Osteocyte (in vitro differentiated cells): ENCODE measurements at regions not wholly inside any gene's neighbourhood (a gene's known extent, or its start where the extent isn't known, plus 50 kb on each side); places are given as distances from the start of the nearest gene placed in this dataset.

Source experiments
- DNase-seq: peaks from one replicate; pipeline ENCODE4 v3.0.0; 2021; ENCODE audit warnings: mixed read lengths; ENCODE audit not compliant: unreplicated experiment; ENCODE audit errors: extremely low spot score
- H3K27ac Mint-ChIP-seq: one replicate; pipeline ENCODE4 v1.8.0; 2021; ENCODE audit warnings: mild to moderate bottlenecking, mixed read lengths; ENCODE audit not compliant: unreplicated experiment
- H3K27me3 Mint-ChIP-seq: one replicate; pipeline ENCODE4 v1.8.0; 2021; ENCODE audit warnings: mixed read lengths; ENCODE audit not compliant: unreplicated experiment
- H3K36me3 Mint-ChIP-seq: one replicate; pipeline ENCODE4 v1.8.0; 2021; ENCODE audit warnings: mixed read lengths; ENCODE audit not compliant: unreplicated experiment
- H3K4me1 Mint-ChIP-seq: one replicate; pipeline ENCODE4 v1.8.0; 2021; ENCODE audit warnings: mixed read lengths; ENCODE audit not compliant: unreplicated experiment
- H3K4me3 Mint-ChIP-seq: one replicate; pipeline ENCODE4 v1.8.0; 2021; ENCODE audit warnings: mild to moderate bottlenecking, moderate library complexity, mixed read lengths; ENCODE audit not compliant: unreplicated experiment
- H3K9me3 Mint-ChIP-seq: one replicate; pipeline ENCODE4 v1.8.0; 2021; ENCODE audit warnings: mixed read lengths; ENCODE audit not compliant: unreplicated experiment
- TF ChIP-seq, protein P1 (sequence below): fragments of 200-600 bp; sonication (generic); IDR thresholded peaks from 2 replicates; pipeline ENCODE4 v1.5.0; 2021; ENCODE audit warnings: antibody characterized with exemption, mild to moderate bottlenecking, moderate library complexity

DNA sequence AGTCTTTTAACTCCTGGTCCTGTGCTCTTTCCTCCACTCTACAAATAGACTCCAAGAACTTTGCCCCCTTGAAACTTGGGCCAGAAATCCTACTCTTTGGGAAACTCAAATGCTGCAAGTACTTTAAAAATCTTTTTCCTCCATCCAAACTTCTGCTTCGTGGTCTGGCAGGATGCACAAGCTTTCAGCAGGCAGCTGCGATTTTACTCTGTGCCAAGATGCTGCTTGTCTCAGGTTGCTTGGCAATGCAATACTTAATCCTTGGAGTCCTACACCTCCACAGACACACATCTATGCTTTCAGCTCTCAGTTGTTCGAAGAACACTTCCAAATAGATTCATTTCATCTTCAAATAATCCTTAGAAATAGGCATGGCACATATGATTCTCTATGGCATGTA is 435.3 kb upstream of the USP24 start:
- TF ChIP-seq, protein P1, sequence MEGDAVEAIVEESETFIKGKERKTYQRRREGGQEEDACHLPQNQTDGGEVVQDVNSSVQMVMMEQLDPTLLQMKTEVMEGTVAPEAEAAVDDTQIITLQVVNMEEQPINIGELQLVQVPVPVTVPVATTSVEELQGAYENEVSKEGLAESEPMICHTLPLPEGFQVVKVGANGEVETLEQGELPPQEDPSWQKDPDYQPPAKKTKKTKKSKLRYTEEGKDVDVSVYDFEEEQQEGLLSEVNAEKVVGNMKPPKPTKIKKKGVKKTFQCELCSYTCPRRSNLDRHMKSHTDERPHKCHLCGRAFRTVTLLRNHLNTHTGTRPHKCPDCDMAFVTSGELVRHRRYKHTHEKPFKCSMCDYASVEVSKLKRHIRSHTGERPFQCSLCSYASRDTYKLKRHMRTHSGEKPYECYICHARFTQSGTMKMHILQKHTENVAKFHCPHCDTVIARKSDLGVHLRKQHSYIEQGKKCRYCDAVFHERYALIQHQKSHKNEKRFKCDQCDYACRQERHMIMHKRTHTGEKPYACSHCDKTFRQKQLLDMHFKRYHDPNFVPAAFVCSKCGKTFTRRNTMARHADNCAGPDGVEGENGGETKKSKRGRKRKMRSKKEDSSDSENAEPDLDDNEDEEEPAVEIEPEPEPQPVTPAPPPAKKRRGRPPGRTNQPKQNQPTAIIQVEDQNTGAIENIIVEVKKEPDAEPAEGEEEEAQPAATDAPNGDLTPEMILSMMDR: no peak
- no peak for DNase-seq
- Mint-ChIP-seq H3K4me1 (peaks cover 19% of the 10 kb centered on the region), H3K9me3 (no peaks in the 10 kb centered on the region), H3K36me3 (no peaks in the 10 kb centered on the region), H3K27ac (no peak overlapping the region), H3K27me3 (no peaks in the 10 kb centered on the region), H3K4me3 (no peak overlapping the region)

DNA sequence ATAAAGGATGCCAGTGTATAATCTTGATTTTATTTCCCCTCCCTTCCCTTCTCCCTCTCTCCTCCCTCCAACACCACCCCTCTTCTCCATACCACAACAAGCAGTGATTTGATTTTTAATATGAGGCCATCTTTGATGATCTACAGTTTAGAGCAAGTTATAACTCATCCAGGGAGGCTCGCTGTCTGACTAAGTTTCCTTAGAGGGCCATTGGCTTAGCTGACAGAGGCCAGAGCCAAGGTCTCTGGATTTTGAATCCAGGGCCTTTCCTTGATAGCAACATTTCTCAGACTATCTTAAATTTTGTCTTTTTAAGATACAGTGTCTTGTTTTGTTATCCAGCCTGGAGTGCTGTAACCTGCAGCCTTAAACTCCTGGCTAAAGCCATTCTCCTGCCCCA is 431.0 kb upstream of the USP24 start:
- no peaks in the 10 kb centered on the region for H3K9me3 Mint-ChIP-seq

DNA sequence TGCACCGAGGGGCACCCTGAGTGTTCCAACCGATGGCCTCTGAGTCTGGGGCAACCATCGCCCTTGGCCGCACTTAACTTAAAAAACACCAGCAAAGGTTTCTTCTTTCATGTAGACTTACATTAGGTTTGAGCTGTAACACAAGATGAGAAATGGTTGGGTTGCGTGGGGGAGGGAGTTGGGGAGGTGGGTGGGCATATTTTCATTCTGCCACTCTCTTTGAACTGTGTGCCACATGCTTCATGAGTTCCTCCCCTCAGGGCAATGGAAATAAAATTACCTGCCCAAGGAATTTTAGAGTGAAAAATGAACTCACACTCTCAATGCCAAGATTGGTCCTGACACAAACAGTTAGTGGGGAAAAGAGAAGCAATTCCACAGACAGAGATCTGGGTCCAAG is 430.1 kb upstream of the USP24 start:
- no peaks in the 10 kb centered on the region for H3K36me3 Mint-ChIP-seq
- TF ChIP-seq, protein P1: no peak
- no peaks in the 10 kb centered on the region for H3K27me3 Mint-ChIP-seq
- no peak overlapping the region for H3K4me3 Mint-ChIP-seq
- H3K4me1 Mint-ChIP-seq: peaks cover 23% of the 10 kb centered on the region
- DNase-seq: no peak
- H3K27ac Mint-ChIP-seq: no peak overlapping the region
- H3K9me3 Mint-ChIP-seq: no peaks in the 10 kb centered on the region

More for the DNA sequence above, 431.0 kb upstream of the USP24 start:
- no peaks in the 10 kb centered on the region for H3K36me3 Mint-ChIP-seq
- no peak overlapping the region for H3K27ac Mint-ChIP-seq
- DNase-seq: no peak
- no peak overlapping the region for H3K4me3 Mint-ChIP-seq
- TF ChIP-seq, protein P1: no peak
- no peaks in the 10 kb centered on the region for H3K27me3 Mint-ChIP-seq
- peaks cover 23% of the 10 kb centered on the region for H3K4me1 Mint-ChIP-seq

DNA sequence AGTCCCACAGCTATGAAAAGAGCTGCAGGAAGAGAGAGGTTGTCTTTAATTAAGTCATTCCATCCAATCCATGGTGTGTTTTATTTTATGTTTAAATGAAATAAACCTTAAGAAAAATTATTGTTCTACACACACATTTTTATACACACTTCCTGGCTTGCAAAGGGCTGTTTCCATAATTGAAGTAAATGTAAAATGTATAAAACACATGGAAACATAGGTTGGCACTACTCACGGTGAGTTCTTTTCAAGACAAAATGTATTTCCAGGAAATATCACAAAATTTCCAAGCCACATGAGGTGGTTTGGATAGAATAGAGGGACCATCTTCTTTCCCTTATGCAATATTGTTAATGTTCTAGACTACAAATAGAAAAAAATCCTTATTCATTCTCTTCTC is 426.8 kb upstream of the USP24 start:
- Mint-ChIP-seq H3K27me3 (no peaks in the 10 kb centered on the region), H3K36me3 (no peaks in the 10 kb centered on the region), H3K4me3 (no peak overlapping the region), H3K27ac (no peak overlapping the region), H3K9me3 (no peaks in the 10 kb centered on the region), H3K4me1 (peaks cover 29% of the 10 kb centered on the region)
- TF ChIP-seq, protein P1: no peak
- DNase-seq: no peak

DNA sequence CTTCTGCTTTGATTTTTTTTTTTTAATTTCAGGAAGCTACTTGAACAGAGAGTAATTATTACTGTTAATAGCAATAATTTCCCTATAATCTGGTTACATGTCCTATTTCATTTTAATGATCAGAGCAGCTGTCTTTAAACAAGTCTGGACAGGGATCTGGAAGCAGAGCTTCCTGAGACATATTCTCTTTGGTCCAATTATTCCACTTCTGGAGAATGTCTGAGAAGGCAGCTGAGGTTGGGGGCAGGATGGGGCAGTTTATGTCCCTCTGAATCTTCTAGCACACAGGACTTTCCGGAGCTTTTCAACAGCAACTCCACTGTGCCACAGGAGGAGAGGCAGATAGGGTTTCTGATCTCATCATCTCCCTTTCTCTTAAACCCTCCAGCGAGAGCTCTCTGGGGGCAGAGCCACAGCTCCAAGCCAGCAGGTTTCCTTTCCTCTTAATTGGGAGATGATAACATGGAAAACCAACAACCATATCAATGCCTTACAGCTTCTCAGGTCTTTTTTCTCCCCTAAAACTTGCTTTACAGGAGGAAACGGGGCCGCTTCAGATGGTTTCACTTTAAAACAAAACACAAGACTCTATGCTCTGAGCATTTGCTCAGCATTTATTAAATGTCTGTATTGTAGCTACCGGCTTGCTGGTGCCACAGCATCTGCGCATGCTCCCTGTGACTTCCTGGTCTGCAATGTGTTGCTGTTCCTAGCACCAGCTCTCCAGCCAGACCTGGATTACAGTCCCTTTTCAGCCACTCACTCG is 425.7 kb upstream of the USP24 start:
- Mint-ChIP-seq H3K4me1 (peaks cover 40% of the 10 kb centered on the region), H3K9me3 (no peaks in the 10 kb centered on the region), H3K27ac (peak overlapping the region; percentile 61), H3K4me3 (peak overlapping the region; percentile 18), H3K36me3 (no peaks in the 10 kb centered on the region), H3K27me3 (no peaks in the 10 kb centered on the region)
- TF ChIP-seq, protein P1: no peak
- no peak for DNase-seq
